ENCODE measurements at regions not wholly inside any gene's neighbourhood (a gene's known extent, or its start where the extent isn't known, plus 50 kb on each side); places are given as distances from the start of the nearest gene placed in this dataset.
"Not testable (repeated sequence)": the region's sequence is repeated elsewhere in the genome, so short reads cannot be mapped to it uniquely, and the experiment has no call there.

DNA sequence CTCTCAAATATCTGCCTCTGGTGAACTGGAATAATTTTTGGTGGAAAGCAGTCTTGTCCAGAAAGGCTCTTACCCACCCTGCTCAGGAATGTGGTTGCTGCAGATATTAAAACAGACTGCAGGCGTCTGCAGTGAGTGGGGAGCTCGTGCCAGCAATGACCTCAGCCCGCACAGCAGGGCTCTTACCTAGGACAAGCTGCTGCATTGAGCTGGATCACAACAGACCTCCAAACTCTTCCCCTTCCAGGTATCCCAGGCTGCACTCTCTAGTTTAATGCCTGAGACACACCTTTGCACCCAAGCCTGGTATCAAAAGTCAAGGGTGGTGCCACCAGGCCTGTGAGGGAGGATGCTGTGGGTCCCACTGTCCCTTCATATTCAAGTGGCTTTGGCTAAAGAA is 69.7 kb upstream of the CDON start:
- no peaks in the 10 kb centered on the region; a peak in 2 of 5 replicates for H3K4me1 ChIP-seq (replicated peaks in 1 of 2; ENCODE audit: control insufficient read depth in 2 of 2, insufficient read depth in 2 of 2, low read length in 2 of 2)
- no peaks in the 10 kb centered on the region; the same call in 1 of the 2 replicates for H4K20me1 ChIP-seq (replicated peaks; ENCODE audit: control insufficient read depth, insufficient read depth, low read length)
- H3K9me3 ChIP-seq (replicated peaks; ENCODE audit: control insufficient read depth, insufficient read depth, low read depth, low read length): no peaks in the 10 kb centered on the region
- intact Hi-C loops (cut with micrococcal nuclease) (no loop called here), in situ Hi-C loops (cut with MboI) (no loop called here)
- H3K4me2 ChIP-seq (ENCODE audit: insufficient read depth, low read length): no peak overlapping the region
- TF ChIP-seq SREBF1 (IDR thresholded peaks at IDR 0.05; ENCODE audit: borderline replicate concordance, low read depth, low read length): no peak
- TF ChIP-seq GTF2F1 (IDR thresholded peaks at IDR 0.05; ENCODE audit: low read depth, low read length): no peak
- no peak for TF ChIP-seq RUNX1 (IDR thresholded peaks at IDR 0.05; ENCODE audit: low read depth)
- no peak for TF ChIP-seq ZNF561 (CRISPR knock-in tag; conservative IDR thresholded peaks at IDR 0.05)
- no peak for TF ChIP-seq SMARCE1 (IDR thresholded peaks at IDR 0.05)
- H3K36me3 ChIP-seq (ENCODE audit: control insufficient read depth, insufficient read depth, low read length): no peaks in the 10 kb centered on the region
- DNase-seq (ENCODE audit: extremely low read depth in 1 of 4, low spot score in 3 of 4) (no peak), FAIRE-seq (no peak), ATAC-seq (0 out of 3 replicates have a peak, but pooled peaks have one; percentile 41)
- H3K27ac ChIP-seq (ENCODE audit: extremely low read depth, low read depth, low read length): no peak overlapping the region
- no peak overlapping the region for H2AFZ ChIP-seq (ENCODE audit: low read depth, low read length)
- CTCF ChIA-PET (ENCODE audit: low intra/inter-chr PET ratio): no interaction called here
- BruUV-seq (replicated peaks): no TSS peak
- H3K9me1 ChIP-seq (ENCODE audit: control insufficient read depth, insufficient read depth, low read length): no peaks in the 10 kb centered on the region
- H3K27me3 ChIP-seq (ENCODE audit: control insufficient read depth in 2 of 2, insufficient read depth in 2 of 2, low read length in 2 of 2): peaks cover 37 to 83% of the 10 kb centered on the region in 2 experiments
- H3K4me3 ChIP-seq: no peak overlapping the region
- POLR2A ChIA-PET: interaction anchor here (0.6 to 1.0 kb wide), 3 partner anchors 10 to 99 kb away, joined by 3 to 4 read pairs (median 3); no protein-coding TSS in a partner anchor
- no peaks in the 10 kb centered on the region for H3K79me2 ChIP-seq (ENCODE audit: control insufficient read depth, insufficient read depth, low read length)
- WGBS (ENCODE audit: insufficient coverage, low coverage, missing lambda C conversion rate): 0% methylated on average over 3 of the region's 3 CpGs
- H3K9ac ChIP-seq (ENCODE audit: insufficient read depth in 1 of 2, low read depth in 2 of 2, low read length in 2 of 2): no peak overlapping the region

DNA sequence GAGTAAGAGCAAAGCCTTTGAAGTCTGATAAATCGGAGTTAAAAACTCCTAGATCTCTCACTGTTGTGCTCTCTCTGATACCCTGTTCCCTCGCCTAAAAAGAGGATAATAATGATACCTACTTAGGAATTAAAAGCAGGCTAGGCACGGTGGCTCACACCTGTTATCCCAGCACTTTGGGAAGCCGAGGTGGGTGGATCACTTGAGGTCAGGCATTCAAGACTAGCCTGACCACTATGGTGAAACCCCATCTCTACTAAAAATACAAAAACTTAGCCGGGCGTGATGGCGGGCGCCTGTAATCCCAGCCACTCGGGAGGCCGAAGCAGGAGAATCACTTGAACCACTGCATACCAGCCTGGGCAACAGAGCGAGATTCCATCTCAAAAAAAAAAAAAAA is 68.1 kb upstream of the CDON start:
- H3K9ac ChIP-seq (ENCODE audit: insufficient read depth in 1 of 2, low read depth in 2 of 2, low read length in 2 of 2); H3K9me3 ChIP-seq (replicated peaks; ENCODE audit: control insufficient read depth, insufficient read depth, low read depth, low read length); H3K4me2 ChIP-seq (ENCODE audit: insufficient read depth, low read length); H2AFZ ChIP-seq (ENCODE audit: low read depth, low read length); H3K79me2 ChIP-seq (ENCODE audit: control insufficient read depth, insufficient read depth, low read length); DNase-seq (ENCODE audit: extremely low read depth in 1 of 4, low spot score in 3 of 4); H3K9me1 ChIP-seq (ENCODE audit: control insufficient read depth, insufficient read depth, low read length); H3K27ac ChIP-seq (ENCODE audit: extremely low read depth, low read depth, low read length); FAIRE-seq; H3K36me3 ChIP-seq (ENCODE audit: control insufficient read depth, insufficient read depth, low read length); CTCF ChIA-PET (ENCODE audit: low intra/inter-chr PET ratio); H4K20me1 ChIP-seq (replicated peaks; ENCODE audit: control insufficient read depth, insufficient read depth, low read length); H3K4me3 ChIP-seq; ATAC-seq; H3K4me1 ChIP-seq (replicated peaks in 1 of 2; ENCODE audit: control insufficient read depth in 2 of 2, insufficient read depth in 2 of 2, low read length in 2 of 2); BruUV-seq (replicated peaks); in situ Hi-C loops (cut with MboI); intact Hi-C loops (cut with micrococcal nuclease); POLR2A ChIA-PET: not testable (repeated sequence)
- 1% methylated on average over 10 of the region's 11 CpGs for WGBS (ENCODE audit: insufficient coverage, low coverage, missing lambda C conversion rate)
- peaks cover 28 to 70% of the 10 kb centered on the region in 2 experiments for H3K27me3 ChIP-seq (ENCODE audit: control insufficient read depth in 2 of 2, insufficient read depth in 2 of 2, low read length in 2 of 2)
